CD14-positive monocyte (primary cell): ENCODE measurements at regions not wholly inside any gene's neighbourhood (a gene's known extent, or its start where the extent isn't known, plus 50 kb on each side); places are given as distances from the start of the nearest gene placed in this dataset.

Experiments used
- DNase-seq, 3 donors: peaks; one replicate each; pipeline ENCODE4 v3.0.0-alpha.2; 2011 to 2022
- H2AFZ ChIP-seq: 2 replicates; pipeline ENCODE4 v1.6.0; 2012; ENCODE audit warnings: mild to moderate bottlenecking, low read depth, low read length, inconsistent platforms; ENCODE audit not compliant: insufficient read depth, poor library complexity, severe bottlenecking
- H3K27ac ChIP-seq, 2 donors: 1 replicate in 1 of 2; 2 replicates in 1 of 2; pipeline ENCODE4 v1.5.1; 2012 to 2013; ENCODE audit warnings: low read length in 2 of 2, control low read depth in 1 of 2, inconsistent platforms in 1 of 2, low read depth in 1 of 2, mild to moderate bottlenecking in 1 of 2
- H3K27me3 ChIP-seq, 2 donors: one replicate each; pipeline versions ENCODE4 v1.6.0 to v1.6.1; 2011 to 2013; ENCODE audit warnings: low read length in 2 of 2; ENCODE audit not compliant: control insufficient read depth in 2 of 2, insufficient read depth in 2 of 2
- H3K36me3 ChIP-seq, 2 donors: replicated peaks in 1 of 2; 1 replicate in 1 of 2; 2 replicates in 1 of 2; pipeline versions ENCODE4 v1.5.1 to v1.6.1; 2012 to 2013; ENCODE audit warnings: low read length in 2 of 2, control low read depth in 1 of 2, inconsistent platforms in 1 of 2, mild to moderate bottlenecking in 1 of 2; ENCODE audit not compliant: insufficient read depth in 2 of 2, control insufficient read depth in 1 of 2
- H3K4me1 ChIP-seq, 2 donors: 1 replicate in 1 of 2; 2 replicates in 1 of 2; pipeline versions ENCODE4 v1.5.1 to v1.6.1; 2012 to 2013; ENCODE audit warnings: low read length in 2 of 2, control low read depth in 1 of 2, inconsistent platforms in 1 of 2, mild to moderate bottlenecking in 1 of 2, moderate library complexity in 1 of 2; ENCODE audit not compliant: insufficient read depth in 2 of 2, control insufficient read depth in 1 of 2
- H3K4me2 ChIP-seq: replicated peaks from 2 replicates; pipeline ENCODE3; 2012; ENCODE audit warnings: low read length, moderate library complexity, mild to moderate bottlenecking; ENCODE audit not compliant: poor library complexity, severe bottlenecking; ENCODE audit errors: extremely low read depth
- H3K4me3 ChIP-seq, 3 experiments: fragments of 200-600 bp in 1 of 3; sonication (generic) in 1 of 3; replicated peaks in 1 of 3; 1 replicate in 2 of 3; 2 replicates in 1 of 3; pipeline ENCODE4 v1.5.1; 2011 to 2013; ENCODE audit warnings: low read length in 3 of 3, mild to moderate bottlenecking in 3 of 3, control low read depth in 2 of 3, low read depth in 2 of 3, inconsistent platforms in 1 of 3, moderate library complexity in 1 of 3
- H3K79me2 ChIP-seq: 2 replicates; pipeline ENCODE4 v1.6.0; 2012; ENCODE audit warnings: mild to moderate bottlenecking, control low read depth, inconsistent platforms, low read length, moderate library complexity; ENCODE audit not compliant: insufficient read depth
- H3K9ac ChIP-seq: 2 replicates; pipeline ENCODE4 v1.6.0; 2017; ENCODE audit warnings: low read length, mild to moderate bottlenecking; ENCODE audit not compliant: insufficient read depth, poor library complexity, severe bottlenecking
- H3K9me3 ChIP-seq, 2 donors: replicated peaks in 1 of 2; 1 replicate in 1 of 2; 2 replicates in 1 of 2; pipeline versions ENCODE4 v1.5.1 to v1.6.1; 2012 to 2013; ENCODE audit warnings: low read length in 2 of 2, control low read depth in 1 of 2; ENCODE audit not compliant: control insufficient read depth in 1 of 2, insufficient read depth in 1 of 2
- H4K20me1 ChIP-seq: 2 replicates; pipeline ENCODE4 v1.6.0; 2012; ENCODE audit warnings: mild to moderate bottlenecking, low read length, control low read depth, moderate library complexity; ENCODE audit not compliant: insufficient read depth
- H3K27ac Mint-ChIP-seq, 7 donors: one replicate each; pipeline ENCODE4 v1.8.0; 2020; ENCODE audit warnings: mild to moderate bottlenecking in 7 of 7, mixed read lengths in 7 of 7, moderate library complexity in 6 of 7, inconsistent platforms in 2 of 7
- H3K27me3 Mint-ChIP-seq, 3 donors: one replicate each; pipeline ENCODE4 v1.8.0; 2021 to 2022; ENCODE audit warnings: low read depth in 3 of 3, mild to moderate bottlenecking in 3 of 3, mixed read lengths in 3 of 3, moderate library complexity in 3 of 3, inconsistent platforms in 1 of 3
- H3K36me3 Mint-ChIP-seq, 2 donors: one replicate each; pipeline ENCODE4 v1.8.0; 2020; ENCODE audit warnings: mixed read lengths in 2 of 2, inconsistent platforms in 1 of 2, mild to moderate bottlenecking in 1 of 2
- H3K4me1 Mint-ChIP-seq: one replicate; pipeline ENCODE4 v1.8.0; 2020; ENCODE audit warnings: mild to moderate bottlenecking, mixed read lengths
- H3K4me3 Mint-ChIP-seq, 2 donors: one replicate each; pipeline ENCODE4 v1.8.0; 2020; ENCODE audit warnings: mild to moderate bottlenecking in 2 of 2, mixed read lengths in 2 of 2, moderate library complexity in 1 of 2
- H3K9me3 Mint-ChIP-seq, 7 donors: one replicate each; pipeline ENCODE4 v1.8.0; 2020 to 2022; ENCODE audit warnings: mixed read lengths in 7 of 7, mild to moderate bottlenecking in 6 of 7, moderate library complexity in 6 of 7, inconsistent platforms in 2 of 7
- WGBS: methylation state at CpG from one replicate; pipeline ENCODE4 v1.1.5; 2013; ENCODE audit warnings: missing lambda C conversion rate; ENCODE audit not compliant: insufficient coverage; 5-methylcytosine and 5-hydroxymethylcytosine counted together
- intact Hi-C, 2 donors: fragments of 100-400 bp; cut with micrococcal nuclease; formaldehyde crosslinking; loops; one replicate each; pipeline versions ENCODE4 v1.15.0 to v1.15.1; 2023
- TF ChIP-seq, protein P1 (sequence below): fragments of 200-600 bp; IDR thresholded peaks from one replicate; pipeline ENCODE4 v1.8.0; 2022; ENCODE audit warnings: antibody characterized with exemption, mild to moderate bottlenecking

DNA sequence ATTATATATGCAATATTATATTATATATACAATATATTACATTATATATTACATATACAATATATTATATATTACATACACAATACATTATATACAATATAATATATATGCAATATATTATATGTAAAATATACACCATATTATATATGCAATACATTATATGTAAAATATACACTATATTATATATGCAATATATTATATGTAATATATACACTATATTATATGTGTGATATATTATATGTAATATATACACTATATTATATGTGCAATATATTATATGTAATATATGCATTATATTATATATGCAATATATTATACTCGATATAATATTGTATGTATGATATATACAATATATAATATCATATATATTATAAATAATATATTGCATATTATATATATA, 457.4 kb downstream of the SMARCA1 start:
- no peak overlapping the region for H3K4me3 Mint-ChIP-seq
- H3K9me3 Mint-ChIP-seq: peaks cover 0 to 5% (median 0%) of the 10 kb centered on the region in 7 donors
- no peaks in the 10 kb centered on the region for H3K9me3 ChIP-seq
- TF ChIP-seq, protein P1, sequence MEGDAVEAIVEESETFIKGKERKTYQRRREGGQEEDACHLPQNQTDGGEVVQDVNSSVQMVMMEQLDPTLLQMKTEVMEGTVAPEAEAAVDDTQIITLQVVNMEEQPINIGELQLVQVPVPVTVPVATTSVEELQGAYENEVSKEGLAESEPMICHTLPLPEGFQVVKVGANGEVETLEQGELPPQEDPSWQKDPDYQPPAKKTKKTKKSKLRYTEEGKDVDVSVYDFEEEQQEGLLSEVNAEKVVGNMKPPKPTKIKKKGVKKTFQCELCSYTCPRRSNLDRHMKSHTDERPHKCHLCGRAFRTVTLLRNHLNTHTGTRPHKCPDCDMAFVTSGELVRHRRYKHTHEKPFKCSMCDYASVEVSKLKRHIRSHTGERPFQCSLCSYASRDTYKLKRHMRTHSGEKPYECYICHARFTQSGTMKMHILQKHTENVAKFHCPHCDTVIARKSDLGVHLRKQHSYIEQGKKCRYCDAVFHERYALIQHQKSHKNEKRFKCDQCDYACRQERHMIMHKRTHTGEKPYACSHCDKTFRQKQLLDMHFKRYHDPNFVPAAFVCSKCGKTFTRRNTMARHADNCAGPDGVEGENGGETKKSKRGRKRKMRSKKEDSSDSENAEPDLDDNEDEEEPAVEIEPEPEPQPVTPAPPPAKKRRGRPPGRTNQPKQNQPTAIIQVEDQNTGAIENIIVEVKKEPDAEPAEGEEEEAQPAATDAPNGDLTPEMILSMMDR: no peak
- no peaks in the 10 kb centered on the region for H3K4me1 ChIP-seq
- H3K27me3 Mint-ChIP-seq: no peaks in the 10 kb centered on the region
- H3K4me2 ChIP-seq: no peak overlapping the region
- no peak overlapping the region for H3K27ac Mint-ChIP-seq
- H4K20me1 ChIP-seq: no peaks in the 10 kb centered on the region
- WGBS: no CpG with 5 or more reads among the region's 1 CpG
- H3K36me3 ChIP-seq: no peaks in the 10 kb centered on the region
- no peaks in the 10 kb centered on the region for H3K27me3 ChIP-seq
- intact Hi-C loops: no loop called here
- DNase-seq: no peak
- H3K4me3 ChIP-seq: no peak overlapping the region
- H3K4me1 Mint-ChIP-seq: no peaks in the 10 kb centered on the region
- H2AFZ ChIP-seq: no peak overlapping the region
- H3K27ac ChIP-seq: no peak overlapping the region
- H3K79me2 ChIP-seq: no peaks in the 10 kb centered on the region
- H3K36me3 Mint-ChIP-seq: no peaks in the 10 kb centered on the region
- no peak overlapping the region for H3K9ac ChIP-seq

DNA sequence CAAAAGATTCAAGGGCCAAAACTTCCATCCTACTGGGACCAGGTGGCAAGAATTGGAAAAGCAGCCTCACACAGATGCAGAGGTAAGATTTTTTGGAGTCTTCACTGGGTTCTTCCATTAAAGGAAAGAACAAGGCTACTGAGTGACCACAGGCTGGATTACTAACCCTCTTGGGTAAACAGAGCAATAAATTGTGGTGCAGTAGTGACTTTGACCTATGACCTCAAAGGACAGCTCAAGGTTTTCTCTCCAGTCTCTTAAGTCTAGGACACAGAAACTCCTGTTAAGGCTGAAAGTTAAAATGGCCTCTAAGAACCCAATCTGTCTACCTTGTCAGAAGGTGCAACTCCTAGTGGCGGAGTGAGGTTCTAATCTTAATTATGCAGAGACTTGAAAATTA, 464.9 kb downstream of the SMARCA1 start:
- Mint-ChIP-seq H3K4me1 (no peaks in the 10 kb centered on the region), H3K36me3 (no peaks in the 10 kb centered on the region), H3K4me3 (no peak overlapping the region), H3K9me3 (peaks cover 0 to 3% (median 0%) of the 10 kb centered on the region in 7 donors), H3K27ac (no peak overlapping the region), H3K27me3 (peaks cover 0 to 3% (median 1%) of the 10 kb centered on the region in 3 donors)
- H3K4me1 ChIP-seq: no peaks in the 10 kb centered on the region
- no peaks in the 10 kb centered on the region for H3K79me2 ChIP-seq
- WGBS: no CpG with 5 or more reads among the region's 1 CpG
- H3K4me2 ChIP-seq: no peak overlapping the region
- H4K20me1 ChIP-seq: no peaks in the 10 kb centered on the region
- no peaks in the 10 kb centered on the region for H3K36me3 ChIP-seq
- no peak overlapping the region for H2AFZ ChIP-seq
- H3K9me3 ChIP-seq: no peaks in the 10 kb centered on the region
- TF ChIP-seq, protein P1: no peak
- no peak overlapping the region for H3K4me3 ChIP-seq
- H3K27me3 ChIP-seq: no peaks in the 10 kb centered on the region
- intact Hi-C loops: no loop called here
- no peak overlapping the region for H3K27ac ChIP-seq
- no peak overlapping the region for H3K9ac ChIP-seq
- no peak for DNase-seq
